ENCODE measurements at regions not wholly inside any gene's neighbourhood (a gene's known extent, or its start where the extent isn't known, plus 50 kb on each side); places are given as distances from the start of the nearest gene placed in this dataset.
"Not testable (repeated sequence)": the region's sequence is repeated elsewhere in the genome, so short reads cannot be mapped to it uniquely, and the experiment has no call there.

DNA sequence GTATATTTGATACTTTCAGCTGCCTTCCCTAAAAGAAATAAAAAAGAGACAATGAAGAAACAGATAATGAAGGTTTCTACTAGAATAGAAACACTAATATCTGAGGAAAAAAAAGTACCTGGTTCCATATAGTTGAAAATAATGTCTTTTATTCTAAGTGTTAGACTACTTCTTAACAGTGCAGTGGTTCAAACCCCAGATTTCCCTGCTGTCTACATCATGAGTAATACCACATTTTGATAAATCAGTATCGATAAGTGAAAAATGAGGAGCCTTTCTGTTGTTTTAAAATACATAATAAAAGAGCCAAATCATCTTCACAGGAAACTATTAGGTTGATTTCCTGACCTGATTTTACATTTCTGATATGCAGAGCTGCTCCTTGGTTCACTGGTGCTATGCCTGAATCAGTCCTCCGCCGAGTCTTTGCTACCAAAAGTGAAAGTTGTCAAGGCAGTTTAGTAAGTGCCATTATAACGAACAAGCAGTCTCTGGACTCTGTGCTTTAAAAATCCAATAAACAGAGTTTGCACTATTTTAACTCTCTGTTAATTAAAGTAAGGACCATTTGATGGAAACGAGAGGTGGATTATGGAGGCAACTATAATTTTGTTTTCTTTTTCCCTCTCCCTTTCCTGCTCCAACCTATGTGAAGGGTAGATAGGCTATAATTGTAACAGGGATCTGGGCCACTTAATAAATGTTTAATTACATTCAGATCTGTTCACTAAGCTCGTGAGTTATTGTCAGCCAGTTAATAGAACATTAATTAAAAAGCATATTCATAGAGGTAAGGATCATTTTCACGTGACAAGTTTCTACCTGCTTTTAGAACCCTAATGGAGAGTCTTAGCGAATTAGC, 724.5 kb upstream of the RAG2 start:
- no peak for DNase-seq (ENCODE audit: insufficient read length, low spot score)
- FAIRE-seq = no peak

DNA sequence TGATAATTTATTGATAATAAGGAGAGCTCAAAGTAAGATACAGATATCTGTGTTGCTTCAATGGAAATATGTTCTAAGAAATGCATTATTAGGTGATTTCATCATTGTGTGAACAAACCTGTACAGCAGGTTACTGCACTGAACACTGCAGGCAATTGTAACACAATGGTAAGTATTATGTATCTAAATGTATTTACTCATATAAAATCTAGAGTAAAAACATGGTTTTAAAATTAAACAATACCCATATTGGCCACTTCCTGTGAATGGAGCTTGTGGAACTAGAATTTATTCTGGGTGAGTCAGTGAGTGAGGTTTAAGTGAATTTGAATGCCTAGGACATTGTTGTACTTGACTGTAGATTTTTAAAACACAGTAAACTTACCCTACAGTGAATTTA, 722.9 kb upstream of the RAG2 start:
- TF ChIP-seq, protein P1, sequence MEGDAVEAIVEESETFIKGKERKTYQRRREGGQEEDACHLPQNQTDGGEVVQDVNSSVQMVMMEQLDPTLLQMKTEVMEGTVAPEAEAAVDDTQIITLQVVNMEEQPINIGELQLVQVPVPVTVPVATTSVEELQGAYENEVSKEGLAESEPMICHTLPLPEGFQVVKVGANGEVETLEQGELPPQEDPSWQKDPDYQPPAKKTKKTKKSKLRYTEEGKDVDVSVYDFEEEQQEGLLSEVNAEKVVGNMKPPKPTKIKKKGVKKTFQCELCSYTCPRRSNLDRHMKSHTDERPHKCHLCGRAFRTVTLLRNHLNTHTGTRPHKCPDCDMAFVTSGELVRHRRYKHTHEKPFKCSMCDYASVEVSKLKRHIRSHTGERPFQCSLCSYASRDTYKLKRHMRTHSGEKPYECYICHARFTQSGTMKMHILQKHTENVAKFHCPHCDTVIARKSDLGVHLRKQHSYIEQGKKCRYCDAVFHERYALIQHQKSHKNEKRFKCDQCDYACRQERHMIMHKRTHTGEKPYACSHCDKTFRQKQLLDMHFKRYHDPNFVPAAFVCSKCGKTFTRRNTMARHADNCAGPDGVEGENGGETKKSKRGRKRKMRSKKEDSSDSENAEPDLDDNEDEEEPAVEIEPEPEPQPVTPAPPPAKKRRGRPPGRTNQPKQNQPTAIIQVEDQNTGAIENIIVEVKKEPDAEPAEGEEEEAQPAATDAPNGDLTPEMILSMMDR (IDR thresholded peaks at IDR 0.05; ENCODE audit: insufficient read depth, missing control alignments) = no peak
- no peak for DNase-seq (ENCODE audit: insufficient read length, low spot score)
- FAIRE-seq = no peak

More for the DNA sequence above, 724.5 kb upstream of the RAG2 start:
- TF ChIP-seq, protein P1 (IDR thresholded peaks at IDR 0.05; ENCODE audit: insufficient read depth, missing control alignments) = no peak

DNA sequence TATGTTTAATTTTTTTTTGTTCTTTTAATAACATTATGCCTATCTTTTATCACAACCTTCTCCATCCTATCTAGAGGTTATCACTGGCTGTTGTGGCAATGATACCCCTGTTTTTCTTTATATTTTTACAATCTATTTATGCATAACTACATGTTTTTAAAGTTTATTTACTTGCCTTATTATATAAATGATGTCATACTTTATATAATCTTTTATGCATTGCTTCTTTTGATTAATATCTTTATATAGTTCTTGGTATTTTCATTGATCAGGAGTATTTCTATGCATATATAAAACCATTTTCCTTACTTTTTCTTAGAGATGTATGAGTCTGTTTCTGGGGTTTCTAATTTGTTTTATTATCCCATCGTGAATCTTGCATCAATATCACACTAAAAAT, 719.8 kb upstream of the RAG2 start:
- TF ChIP-seq, protein P1 (IDR thresholded peaks at IDR 0.05; ENCODE audit: insufficient read depth, missing control alignments) = no peak
- DNase-seq (ENCODE audit: insufficient read length, low spot score) (no peak), FAIRE-seq (no peak)

DNA sequence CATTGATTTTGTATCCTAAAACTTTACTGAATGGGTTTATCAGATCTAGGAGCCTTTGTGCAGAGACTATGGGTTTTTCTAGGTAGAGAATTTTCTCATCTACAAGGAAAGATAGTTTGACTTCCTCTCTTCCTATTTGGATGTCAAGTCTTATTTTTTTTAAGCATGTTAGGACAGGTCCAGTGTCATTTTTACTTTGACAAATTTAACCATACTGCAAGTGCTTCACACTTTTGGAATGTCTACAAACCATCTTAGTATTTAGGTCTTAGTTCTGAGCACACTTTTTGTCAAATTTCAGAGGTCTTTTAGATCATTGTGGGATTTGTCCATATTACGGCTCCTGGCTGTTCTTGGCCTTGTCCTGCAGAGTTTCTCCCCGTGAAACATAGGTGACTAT, 715.2 kb upstream of the RAG2 start:
- TF ChIP-seq, protein P1 (IDR thresholded peaks at IDR 0.05; ENCODE audit: insufficient read depth, missing control alignments) = no peak
- no peak for FAIRE-seq
- DNase-seq (ENCODE audit: insufficient read length, low spot score) = no peak

DNA sequence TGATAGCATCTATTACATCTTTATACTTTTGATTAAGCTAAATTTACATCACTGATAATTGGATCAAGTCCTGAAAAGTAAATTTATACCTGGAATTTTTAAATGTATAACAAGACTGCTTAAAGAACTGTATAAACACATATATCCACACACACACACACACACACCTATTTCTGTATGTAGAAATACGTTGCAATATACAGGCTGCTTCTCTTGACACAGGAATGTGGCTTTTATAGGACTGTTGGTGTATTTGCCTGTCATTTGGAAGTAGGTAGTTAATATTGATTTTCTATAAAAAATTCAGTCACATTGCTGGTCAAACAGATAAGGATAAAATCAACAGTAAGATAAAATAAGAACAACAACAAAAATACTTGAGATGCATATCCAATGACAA, 708.5 kb upstream of the RAG2 start:
- no peak for DNase-seq (ENCODE audit: insufficient read length, low spot score)
- no peak for FAIRE-seq
- TF ChIP-seq, protein P1 (IDR thresholded peaks at IDR 0.05; ENCODE audit: insufficient read depth, missing control alignments) = no peak

DNA sequence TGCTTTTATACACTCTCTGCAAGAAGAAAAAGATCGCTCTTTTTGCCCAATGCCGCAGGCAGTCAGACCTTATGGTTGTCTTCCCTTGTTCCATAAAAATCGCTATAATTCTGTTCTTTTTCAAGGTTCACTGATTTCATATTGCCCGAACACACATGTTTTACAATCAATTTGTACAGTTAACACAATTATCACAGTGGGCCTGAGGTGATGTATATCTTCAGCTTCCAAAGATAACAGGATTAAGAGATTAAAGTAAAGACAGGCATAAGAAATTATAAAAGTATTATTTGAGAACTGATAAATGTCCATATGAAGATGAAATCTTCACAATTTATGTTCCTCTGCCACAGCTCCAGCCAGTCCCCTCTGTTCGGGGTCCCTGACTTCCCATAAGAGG, 703.4 kb upstream of the RAG2 start:
- not testable (repeated sequence) for FAIRE-seq; DNase-seq (ENCODE audit: insufficient read length, low spot score)

DNA sequence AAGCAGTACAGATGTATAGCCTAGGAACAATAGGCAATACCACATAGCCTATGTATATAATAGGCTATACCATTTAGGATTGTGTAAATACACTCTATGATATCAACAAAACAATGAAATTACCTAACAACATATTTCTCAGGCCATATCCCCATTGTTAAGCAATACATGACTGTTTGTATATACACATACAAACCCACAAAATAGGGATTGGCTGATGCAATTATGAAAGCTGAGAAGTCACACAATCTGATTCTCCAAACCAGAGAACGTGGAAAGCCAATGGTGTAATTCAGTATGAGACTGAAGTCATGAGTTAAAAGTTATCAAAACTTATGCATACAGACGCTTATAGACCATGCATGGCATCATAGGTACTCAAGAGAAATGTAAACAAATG, 700.1 kb upstream of the RAG2 start:
- FAIRE-seq = no peak
- no peak for DNase-seq (ENCODE audit: insufficient read length, low spot score)
- TF ChIP-seq, protein P1 (IDR thresholded peaks at IDR 0.05; ENCODE audit: insufficient read depth, missing control alignments) = no peak
